VCaP (cell line): ENCODE measurements at regions not wholly inside any gene's neighbourhood (a gene's known extent, or its start where the extent isn't known, plus 50 kb on each side); places are given as distances from the start of the nearest gene placed in this dataset.

ENCODE experiments used
- H3K27ac ChIP-seq: fragments of 450-650 bp; 2 replicates; pipeline ENCODE4 v1.5.1; 2017
- CTCF ChIP-seq: fragments of 450-650 bp; conservative IDR thresholded peaks from 2 replicates; pipeline ENCODE4 v1.5.1; 2017; ENCODE audit warnings: mild to moderate bottlenecking, moderate library complexity

GRCh38 chr6:74946961-74947360, 258.9 kb downstream of the COL12A1 start:
- TF ChIP-seq CTCF = no peak
- no peak overlapping the region for H3K27ac ChIP-seq

- no peak overlapping the region for H3K27ac ChIP-seq
- no peak for TF ChIP-seq CTCF
Measured at GRCh38 chr6:74942130-74942529, 263.7 kb downstream of the COL12A1 start.

GRCh38 chr6:74941424-74941823, 264.4 kb downstream of the COL12A1 start:
- no peak for TF ChIP-seq CTCF

GRCh38 chr6:74939721-74940620, 265.9 kb downstream of the COL12A1 start:
- no peak for TF ChIP-seq CTCF
- H3K27ac ChIP-seq = no peak overlapping the region

More at GRCh38 chr6:74941424-74941823, 264.4 kb downstream of the COL12A1 start:
- no peak overlapping the region for H3K27ac ChIP-seq

- TF ChIP-seq CTCF = peak; percentile 70
- H3K27ac ChIP-seq = no peak overlapping the region
Measured at GRCh38 chr6:74939151-74939708, 266.6 kb downstream of the COL12A1 start.

- no peak overlapping the region for H3K27ac ChIP-seq
- TF ChIP-seq CTCF = no peak
Measured at GRCh38 chr6:74937936-74938335, 267.9 kb downstream of the COL12A1 start.

- H3K27ac ChIP-seq = no peak overlapping the region
- TF ChIP-seq CTCF = no peak
Measured at GRCh38 chr6:74936886-74937285, 269.0 kb downstream of the COL12A1 start.
